ENCODE measurements at regions not wholly inside any gene's neighbourhood (a gene's known extent, or its start where the extent isn't known, plus 50 kb on each side); places are given as distances from the start of the nearest gene placed in this dataset.
"Not testable (repeated sequence)": the region's sequence is repeated elsewhere in the genome, so short reads cannot be mapped to it uniquely, and the experiment has no call there.

GRCh38 chr17:13416748-13417363 is 184.9 kb downstream of the HS3ST3A1 start:
- no peak for DNase-seq (ENCODE audit: extremely low read depth, low read depth)
- no peak for TF ChIP-seq CTCF (IDR thresholded peaks at IDR 0.05; ENCODE audit: low read depth, low read length)

DNA sequence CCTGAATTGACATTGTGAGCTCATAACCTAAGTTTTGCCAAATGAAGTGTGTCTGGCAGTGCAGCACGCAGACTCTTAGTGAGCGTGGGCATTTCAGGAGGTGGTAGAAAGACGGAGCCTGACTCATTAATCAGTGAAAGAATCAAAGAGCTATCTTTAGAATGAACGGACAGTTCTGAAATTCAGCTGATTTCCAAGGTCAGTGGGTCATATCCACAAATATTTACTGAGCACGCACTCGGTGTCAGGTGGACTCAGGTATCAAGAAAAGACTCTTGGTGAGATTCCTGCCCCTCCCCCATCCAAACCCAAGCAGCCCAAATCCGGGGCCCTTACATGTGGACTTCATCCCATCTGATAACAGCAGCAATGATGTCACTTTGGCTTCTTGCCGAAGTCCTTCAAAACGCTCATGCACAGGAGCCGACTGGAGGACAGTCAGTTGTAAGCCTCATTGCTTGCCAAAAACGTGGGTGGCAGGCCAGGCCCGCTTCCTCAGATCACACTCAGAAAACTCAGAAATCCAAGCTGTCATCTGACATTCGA is 185.8 kb downstream of the HS3ST3A1 start:
- no peak for DNase-seq (ENCODE audit: extremely low read depth, low read depth)
- no peak for TF ChIP-seq CTCF (IDR thresholded peaks at IDR 0.05; ENCODE audit: low read depth, low read length)

DNA sequence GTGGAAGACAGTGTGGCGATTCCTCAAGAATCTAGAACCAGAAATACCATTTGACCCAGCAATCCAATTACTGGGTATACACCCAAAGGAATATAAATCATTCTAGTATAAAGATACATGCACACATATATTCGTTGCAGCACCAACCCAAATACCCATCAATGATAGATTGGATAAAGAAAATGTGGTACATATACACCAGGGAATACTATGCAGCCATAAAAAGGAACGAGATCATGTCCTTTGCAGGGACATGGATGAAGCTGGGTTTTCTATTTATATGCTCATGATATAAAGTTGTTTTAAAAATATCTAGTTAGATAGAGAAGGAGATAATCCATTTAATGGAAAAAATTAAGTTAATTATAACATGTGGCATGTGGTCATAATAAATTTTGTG is 186.5 kb downstream of the HS3ST3A1 start:
- DNase-seq (ENCODE audit: extremely low read depth, low read depth) = not testable (repeated sequence)

GRCh38 chr17:13413001-13413400 is 188.7 kb downstream of the HS3ST3A1 start:
- DNase-seq (ENCODE audit: extremely low read depth, low read depth) = no peak
- TF ChIP-seq CTCF (IDR thresholded peaks at IDR 0.05; ENCODE audit: low read depth, low read length) = no peak

DNA sequence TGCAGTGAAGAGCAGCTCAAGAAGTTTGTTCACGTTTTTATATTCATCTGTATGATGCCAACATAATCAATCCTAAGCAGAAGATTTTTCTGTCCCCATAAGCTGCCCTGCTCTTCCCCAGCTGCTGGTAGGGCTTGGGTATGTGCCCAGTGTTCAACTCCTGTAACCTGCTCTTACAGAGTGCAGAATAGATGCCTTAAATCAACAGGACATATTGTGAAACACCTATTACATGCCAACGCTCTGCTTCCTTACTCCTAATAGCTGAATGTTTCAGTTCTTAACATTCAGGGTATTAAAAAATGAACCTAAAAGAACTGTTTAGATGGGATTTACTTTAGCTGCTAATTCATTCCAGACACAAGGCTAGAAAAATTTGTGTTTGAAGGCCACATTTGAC is 190.9 kb downstream of the HS3ST3A1 start:
- DNase-seq (ENCODE audit: extremely low read depth, low read depth) = no peak
- TF ChIP-seq CTCF (IDR thresholded peaks at IDR 0.05; ENCODE audit: low read depth, low read length) = no peak

- no peak for DNase-seq (ENCODE audit: extremely low read depth, low read depth)
- TF ChIP-seq CTCF (IDR thresholded peaks at IDR 0.05; ENCODE audit: low read depth, low read length) = no peak
These were observed 191.5 kb downstream of the HS3ST3A1 start for GRCh38 chr17:13410214-13410613.

DNA sequence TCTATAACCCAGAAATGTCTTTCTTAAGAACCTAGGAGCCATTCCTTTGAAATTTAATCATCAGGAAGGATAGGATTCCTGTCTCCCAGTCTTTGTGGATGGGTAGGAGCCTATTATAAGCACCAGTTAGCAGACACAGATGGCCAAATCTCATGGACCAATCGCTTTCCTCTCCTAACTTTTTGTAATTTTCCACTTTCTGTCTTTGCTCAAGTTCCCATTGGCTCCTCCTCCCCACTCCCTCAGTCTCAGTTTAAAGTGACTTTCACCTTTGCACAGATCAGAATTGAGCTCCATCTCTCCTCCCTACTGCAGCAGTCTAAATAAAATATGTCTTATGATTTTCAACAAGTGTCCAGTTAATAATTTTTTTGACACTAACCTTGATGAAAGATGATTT is 192.3 kb downstream of the HS3ST3A1 start:
- no peak for DNase-seq (ENCODE audit: extremely low read depth, low read depth)
- no peak for TF ChIP-seq CTCF (IDR thresholded peaks at IDR 0.05; ENCODE audit: low read depth, low read length)

- no peak for TF ChIP-seq CTCF (IDR thresholded peaks at IDR 0.05; ENCODE audit: low read depth, low read length)
- DNase-seq (ENCODE audit: extremely low read depth, low read depth) = no peak
These were observed 194.3 kb downstream of the HS3ST3A1 start for GRCh38 chr17:13407381-13407780.
